ENCODE measurements at regions not wholly inside any gene's neighbourhood (a gene's known extent, or its start where the extent isn't known, plus 50 kb on each side); places are given as distances from the start of the nearest gene placed in this dataset.

DNA sequence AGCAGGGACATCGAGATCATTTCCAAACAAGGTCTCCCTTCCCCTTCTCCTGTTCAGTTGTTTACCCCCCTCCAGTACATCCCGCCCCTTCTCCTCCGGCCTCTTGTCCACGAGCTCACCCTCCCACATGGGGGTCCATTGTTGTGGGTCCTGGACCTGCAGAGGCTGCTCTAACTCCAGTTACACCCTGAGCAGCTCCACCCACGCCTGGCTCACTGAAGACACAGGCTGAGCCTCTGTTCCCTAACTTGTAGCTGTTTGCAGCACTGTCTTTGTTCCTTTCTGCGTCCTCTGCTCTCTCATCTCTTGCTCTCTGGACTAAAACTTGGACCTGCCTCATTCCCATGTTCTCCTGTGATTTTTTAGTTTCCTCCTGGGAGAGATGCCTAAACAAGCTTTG lies 377.5 kb downstream of the MED10 start:
- peaks cover 0 to 4% of the 10 kb centered on the region in 2 donors for H3K9me3 ChIP-seq (ENCODE audit: control insufficient read depth in 1 of 2, low read length in 2 of 2)
- H3K4me1 ChIP-seq (ENCODE audit: control insufficient read depth in 1 of 2, insufficient read depth in 2 of 2, low read length in 2 of 2) = no peaks in the 10 kb centered on the region
- no peaks in the 10 kb centered on the region for H3K36me3 ChIP-seq (ENCODE audit: control insufficient read depth in 1 of 2, insufficient read depth in 2 of 2, low read length in 2 of 2)
- no peak overlapping the region for H3K4me3 ChIP-seq (ENCODE audit: low read depth in 1 of 2, low read length in 2 of 2)
- no peaks in the 10 kb centered on the region for H3K27me3 ChIP-seq (ENCODE audit: control insufficient read depth in 1 of 2, insufficient read depth in 2 of 2, low read length in 2 of 2)
- H3K27ac ChIP-seq (ENCODE audit: low read depth, low read length) = no peak overlapping the region
- no peak overlapping the region for H3K9ac ChIP-seq (ENCODE audit: low read depth in 1 of 2, low read length in 2 of 2)

DNA sequence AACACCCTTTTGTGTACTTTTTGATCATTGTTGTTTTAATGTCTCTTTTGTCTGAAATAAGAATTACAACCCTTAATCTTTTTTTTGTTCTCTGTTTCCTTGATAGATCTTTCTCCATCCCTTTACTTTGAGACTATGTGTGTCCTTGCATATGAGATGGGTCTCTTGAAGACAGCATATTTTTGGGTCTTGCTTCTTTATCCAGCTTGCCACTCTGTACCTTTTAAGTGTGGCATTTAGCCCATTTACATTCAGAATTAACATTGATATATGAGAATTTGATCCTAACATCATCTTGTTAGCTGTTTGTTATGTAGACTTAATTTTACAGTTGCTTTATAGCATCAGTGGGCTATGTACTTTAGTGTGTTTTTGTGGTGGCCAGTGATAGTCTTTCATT lies 382.5 kb downstream of the MED10 start:
- Histone ChIP-seq H3K9me3 (ENCODE audit: control insufficient read depth in 1 of 2, low read length in 2 of 2) (peaks cover 6 to 7% of the 10 kb centered on the region in 2 donors), H3K4me3 (ENCODE audit: low read depth in 1 of 2, low read length in 2 of 2) (no peak overlapping the region), H3K9ac (ENCODE audit: low read depth in 1 of 2, low read length in 2 of 2) (no peak overlapping the region), H3K27ac (ENCODE audit: low read depth, low read length) (no peak overlapping the region), H3K36me3 (ENCODE audit: control insufficient read depth in 1 of 2, insufficient read depth in 2 of 2, low read length in 2 of 2) (no peaks in the 10 kb centered on the region), H3K4me1 (ENCODE audit: control insufficient read depth in 1 of 2, insufficient read depth in 2 of 2, low read length in 2 of 2) (no peaks in the 10 kb centered on the region), H3K27me3 (ENCODE audit: control insufficient read depth in 1 of 2, insufficient read depth in 2 of 2, low read length in 2 of 2) (no peaks in the 10 kb centered on the region)

- Histone ChIP-seq H3K27ac (ENCODE audit: low read depth, low read length) (no peak overlapping the region), H3K4me1 (ENCODE audit: control insufficient read depth in 1 of 2, insufficient read depth in 2 of 2, low read length in 2 of 2) (no peaks in the 10 kb centered on the region), H3K9ac (ENCODE audit: low read depth in 1 of 2, low read length in 2 of 2) (no peak overlapping the region), H3K36me3 (ENCODE audit: control insufficient read depth in 1 of 2, insufficient read depth in 2 of 2, low read length in 2 of 2) (no peaks in the 10 kb centered on the region), H3K9me3 (ENCODE audit: control insufficient read depth in 1 of 2, low read length in 2 of 2) (no peaks in the 10 kb centered on the region), H3K27me3 (ENCODE audit: control insufficient read depth in 1 of 2, insufficient read depth in 2 of 2, low read length in 2 of 2) (no peaks in the 10 kb centered on the region), H3K4me3 (ENCODE audit: low read depth in 1 of 2, low read length in 2 of 2) (no peak overlapping the region)
Observed at GRCh38 chr5:5986492-5987178, 391.7 kb downstream of the MED10 start.

DNA sequence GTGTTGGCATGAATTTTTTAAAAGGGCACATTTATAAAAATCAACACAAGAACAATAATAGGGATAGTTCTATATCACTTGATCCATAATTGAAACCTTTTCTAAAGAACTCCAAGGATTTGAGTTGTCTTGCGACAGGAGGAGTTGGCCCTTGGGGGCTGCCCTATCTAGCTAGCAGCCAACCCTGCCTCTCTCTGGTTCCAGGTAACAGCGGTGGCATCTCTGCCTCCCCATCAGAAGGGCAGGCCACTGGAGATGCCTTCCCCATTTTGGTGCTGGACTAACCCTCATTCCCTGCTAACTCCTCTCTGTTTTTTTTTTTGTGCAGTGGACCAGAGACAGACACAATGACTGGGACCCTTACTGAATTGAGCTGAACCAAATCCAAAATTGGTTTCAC lies 393.0 kb downstream of the MED10 start:
- Histone ChIP-seq H3K9ac (ENCODE audit: low read depth in 1 of 2, low read length in 2 of 2) (no peak overlapping the region), H3K4me3 (ENCODE audit: low read depth in 1 of 2, low read length in 2 of 2) (no peak overlapping the region), H3K36me3 (ENCODE audit: control insufficient read depth in 1 of 2, insufficient read depth in 2 of 2, low read length in 2 of 2) (no peaks in the 10 kb centered on the region), H3K27ac (ENCODE audit: low read depth, low read length) (no peak overlapping the region), H3K27me3 (ENCODE audit: control insufficient read depth in 1 of 2, insufficient read depth in 2 of 2, low read length in 2 of 2) (no peaks in the 10 kb centered on the region), H3K4me1 (ENCODE audit: control insufficient read depth in 1 of 2, insufficient read depth in 2 of 2, low read length in 2 of 2) (no peaks in the 10 kb centered on the region), H3K9me3 (ENCODE audit: control insufficient read depth in 1 of 2, low read length in 2 of 2) (no peaks in the 10 kb centered on the region)

DNA sequence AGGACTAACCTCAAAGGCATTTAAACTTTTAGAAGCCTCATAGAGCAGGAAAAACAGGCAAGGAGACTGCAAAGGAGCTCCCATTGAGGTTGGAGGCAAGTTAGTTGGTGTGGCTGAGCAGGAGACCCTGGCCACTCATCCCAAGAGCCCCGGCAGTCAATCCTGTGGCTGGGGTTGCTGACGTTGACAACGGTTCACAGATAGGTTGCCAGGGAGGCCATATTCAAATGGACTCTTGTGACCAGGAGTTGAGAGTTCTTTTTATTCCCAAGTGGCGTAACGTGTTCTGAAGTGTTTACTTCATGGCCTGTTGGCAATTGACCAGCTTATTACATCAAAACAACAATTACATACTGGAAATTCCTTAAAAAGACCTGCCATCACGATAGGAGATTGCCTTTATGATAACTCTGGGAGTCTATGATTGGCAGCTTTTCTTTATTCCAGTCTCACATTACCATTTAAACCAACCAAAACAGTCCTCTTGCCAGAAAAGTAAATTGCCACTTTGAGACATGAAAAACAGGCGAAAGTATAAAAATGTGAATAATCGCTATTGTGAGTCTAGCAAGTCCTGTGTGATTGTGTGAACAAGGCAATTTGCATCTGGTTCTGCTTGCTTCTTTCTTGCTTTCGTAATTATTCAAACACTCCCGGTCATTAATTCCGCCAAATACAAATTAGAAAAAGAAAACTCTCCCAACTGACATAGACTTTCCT lies 394.9 kb downstream of the MED10 start:
- no peak overlapping the region for H3K9ac ChIP-seq (ENCODE audit: low read depth in 1 of 2, low read length in 2 of 2)
- H3K27ac ChIP-seq (ENCODE audit: low read depth, low read length) = no peak overlapping the region
- H3K27me3 ChIP-seq (ENCODE audit: control insufficient read depth in 1 of 2, insufficient read depth in 2 of 2, low read length in 2 of 2) = no peaks in the 10 kb centered on the region
- no peak overlapping the region for H3K4me3 ChIP-seq (ENCODE audit: low read depth in 1 of 2, low read length in 2 of 2)
- no peaks in the 10 kb centered on the region for H3K36me3 ChIP-seq (ENCODE audit: control insufficient read depth in 1 of 2, insufficient read depth in 2 of 2, low read length in 2 of 2)
- no peaks in the 10 kb centered on the region for H3K9me3 ChIP-seq (ENCODE audit: control insufficient read depth in 1 of 2, low read length in 2 of 2)
- H3K4me1 ChIP-seq (ENCODE audit: control insufficient read depth in 1 of 2, insufficient read depth in 2 of 2, low read length in 2 of 2) = no peaks in the 10 kb centered on the region

- Histone ChIP-seq H3K4me1 (ENCODE audit: control insufficient read depth in 1 of 2, insufficient read depth in 2 of 2, low read length in 2 of 2) (no peaks in the 10 kb centered on the region), H3K9me3 (ENCODE audit: control insufficient read depth in 1 of 2, low read length in 2 of 2) (no peaks in the 10 kb centered on the region), H3K27me3 (ENCODE audit: control insufficient read depth in 1 of 2, insufficient read depth in 2 of 2, low read length in 2 of 2) (no peaks in the 10 kb centered on the region), H3K36me3 (ENCODE audit: control insufficient read depth in 1 of 2, insufficient read depth in 2 of 2, low read length in 2 of 2) (no peaks in the 10 kb centered on the region), H3K4me3 (ENCODE audit: low read depth in 1 of 2, low read length in 2 of 2) (no peak overlapping the region), H3K27ac (ENCODE audit: low read depth, low read length) (no peak overlapping the region), H3K9ac (ENCODE audit: low read depth in 1 of 2, low read length in 2 of 2) (no peak overlapping the region)
Observed at GRCh38 chr5:5981562-5981961, 396.8 kb downstream of the MED10 start.

DNA sequence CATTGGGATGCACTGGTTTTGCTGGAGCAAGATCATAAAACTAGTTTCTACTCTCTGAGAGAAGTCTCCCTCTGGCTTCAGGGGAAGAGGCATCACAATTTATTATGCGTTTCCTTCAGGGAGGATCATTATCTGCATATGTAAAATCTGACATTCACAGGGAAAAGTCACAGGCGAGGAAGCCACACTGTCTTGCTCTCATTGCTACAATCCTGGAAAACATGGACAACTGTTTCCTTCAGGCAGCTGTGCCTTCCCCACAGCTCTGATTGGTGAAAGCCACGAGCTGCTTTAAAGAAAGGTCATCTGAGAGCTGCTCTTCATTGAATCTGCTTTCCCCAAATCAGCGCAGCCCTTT lies 397.8 kb downstream of the MED10 start:
- Histone ChIP-seq H3K4me3 (ENCODE audit: low read depth in 1 of 2, low read length in 2 of 2) (no peak overlapping the region), H3K4me1 (ENCODE audit: control insufficient read depth in 1 of 2, insufficient read depth in 2 of 2, low read length in 2 of 2) (no peaks in the 10 kb centered on the region), H3K36me3 (ENCODE audit: control insufficient read depth in 1 of 2, insufficient read depth in 2 of 2, low read length in 2 of 2) (no peaks in the 10 kb centered on the region), H3K9me3 (ENCODE audit: control insufficient read depth in 1 of 2, low read length in 2 of 2) (no peaks in the 10 kb centered on the region), H3K9ac (ENCODE audit: low read depth in 1 of 2, low read length in 2 of 2) (no peak overlapping the region), H3K27ac (ENCODE audit: low read depth, low read length) (no peak overlapping the region), H3K27me3 (ENCODE audit: control insufficient read depth in 1 of 2, insufficient read depth in 2 of 2, low read length in 2 of 2) (no peaks in the 10 kb centered on the region)

- Histone ChIP-seq H3K9me3 (ENCODE audit: control insufficient read depth in 1 of 2, low read length in 2 of 2) (no peaks in the 10 kb centered on the region), H3K4me1 (ENCODE audit: control insufficient read depth in 1 of 2, insufficient read depth in 2 of 2, low read length in 2 of 2) (no peaks in the 10 kb centered on the region), H3K4me3 (ENCODE audit: low read depth in 1 of 2, low read length in 2 of 2) (no peak overlapping the region), H3K27me3 (ENCODE audit: control insufficient read depth in 1 of 2, insufficient read depth in 2 of 2, low read length in 2 of 2) (no peaks in the 10 kb centered on the region), H3K36me3 (ENCODE audit: control insufficient read depth in 1 of 2, insufficient read depth in 2 of 2, low read length in 2 of 2) (no peaks in the 10 kb centered on the region), H3K27ac (ENCODE audit: low read depth, low read length) (no peak overlapping the region), H3K9ac (ENCODE audit: low read depth in 1 of 2, low read length in 2 of 2) (no peak overlapping the region)
Observed at GRCh38 chr5:5979761-5980537, 398.4 kb downstream of the MED10 start.

DNA sequence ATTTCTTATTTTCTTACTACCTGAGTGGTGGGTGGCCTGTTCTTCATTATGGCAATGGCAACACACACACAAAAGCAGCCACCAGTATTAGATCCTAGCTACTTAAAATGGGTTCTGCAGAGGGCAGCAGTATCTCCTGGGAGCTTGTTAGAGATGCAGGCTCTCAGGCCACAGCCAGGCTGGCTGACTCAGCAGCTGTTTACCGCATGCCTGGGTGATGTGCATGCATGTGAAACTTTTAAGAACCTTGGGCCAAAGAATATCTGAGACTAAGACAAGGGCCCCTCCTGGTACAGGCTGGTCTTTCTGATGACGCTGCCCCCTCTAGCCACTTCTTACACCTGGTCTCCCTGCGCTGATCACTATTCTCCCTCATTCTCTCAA lies 399.0 kb downstream of the MED10 start:
- Histone ChIP-seq H3K4me3 (ENCODE audit: low read depth in 1 of 2, low read length in 2 of 2) (no peak overlapping the region), H3K9me3 (ENCODE audit: control insufficient read depth in 1 of 2, low read length in 2 of 2) (no peaks in the 10 kb centered on the region), H3K27ac (ENCODE audit: low read depth, low read length) (no peak overlapping the region), H3K9ac (ENCODE audit: low read depth in 1 of 2, low read length in 2 of 2) (no peak overlapping the region), H3K27me3 (ENCODE audit: control insufficient read depth in 1 of 2, insufficient read depth in 2 of 2, low read length in 2 of 2) (no peaks in the 10 kb centered on the region), H3K36me3 (ENCODE audit: control insufficient read depth in 1 of 2, insufficient read depth in 2 of 2, low read length in 2 of 2) (no peaks in the 10 kb centered on the region), H3K4me1 (ENCODE audit: control insufficient read depth in 1 of 2, insufficient read depth in 2 of 2, low read length in 2 of 2) (no peaks in the 10 kb centered on the region)

Data from duodenal mucosa (tissue), 2 donors.